ENCODE measurements at regions not wholly inside any gene's neighbourhood (a gene's known extent, or its start where the extent isn't known, plus 50 kb on each side); places are given as distances from the start of the nearest gene placed in this dataset.
A peak's percentile ranks its signal among the peaks of the same experiment; 100 is the strongest.
"Not testable (repeated sequence)": the region's sequence is repeated elsewhere in the genome, so short reads cannot be mapped to it uniquely, and the experiment has no call there.

- Histone ChIP-seq H3K4me1 (ENCODE audit: control insufficient read depth, low read depth, low read length) (no peaks in the 10 kb centered on the region), H3K9ac (ENCODE audit: low read length) (no peak overlapping the region), H2BK120ac (ENCODE audit: low read depth, low read length) (no peak overlapping the region), H3K4ac (ENCODE audit: low read depth, low read length) (no peak overlapping the region), H4K8ac (ENCODE audit: low read depth, low read length) (no peak overlapping the region), H3K56ac (ENCODE audit: low read length) (no peak overlapping the region), H3K79me2 (ENCODE audit: control insufficient read depth, insufficient read depth, low read length) (no peaks in the 10 kb centered on the region), H3K36me3 (ENCODE audit: control insufficient read depth, insufficient read depth, low read length) (no peaks in the 10 kb centered on the region), H3K79me1 (ENCODE audit: low read length) (no peaks in the 10 kb centered on the region), H3K4me2 (ENCODE audit: low read length) (no peak overlapping the region), H2AK5ac (ENCODE audit: low read length) (no peak overlapping the region), H3K23ac (ENCODE audit: low read length) (no peak overlapping the region), H2BK15ac (replicated peaks; ENCODE audit: low read depth) (no peak overlapping the region), H3K27me3 (ENCODE audit: insufficient read depth, low read length, poor library complexity) (no peaks in the 10 kb centered on the region), H3K27ac (ENCODE audit: low read depth, low read length) (no peak overlapping the region), H4K5ac (ENCODE audit: low read length) (no peak overlapping the region), H3K4me3 (ENCODE audit: low read length) (no peak overlapping the region), H2BK5ac (ENCODE audit: low read length) (no peak overlapping the region), H3K18ac (ENCODE audit: low read length) (no peak overlapping the region)
- no peak for DNase-seq
- WGBS (ENCODE audit: extremely low coverage, insufficient coverage, low lambda C conversion rate): no CpG with 5 or more reads among the region's 4 CpGs
Measured at GRCh38 chr9:32886021-32886420, 102.7 kb downstream of the TMEM215 start.

DNA sequence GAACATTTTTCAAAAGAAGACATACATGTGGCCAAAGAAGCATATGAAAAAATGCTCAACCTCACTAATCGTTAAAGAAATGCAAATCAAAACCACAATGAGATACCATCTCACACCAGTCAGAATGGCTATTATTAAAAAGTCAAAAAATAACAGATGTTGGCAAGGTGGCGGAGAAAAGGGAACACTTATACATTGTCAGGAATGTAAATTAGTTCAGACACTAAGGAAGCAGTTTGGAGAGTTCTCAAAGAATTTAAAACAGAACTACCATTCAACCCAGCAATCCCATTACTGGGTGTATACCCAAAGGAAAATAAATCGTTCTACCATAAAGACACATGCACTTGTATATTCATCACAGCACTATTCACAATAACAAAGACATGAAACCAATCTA, 106.9 kb downstream of the APTX start:
- H4K5ac ChIP-seq (ENCODE audit: low read length); H3K4me3 ChIP-seq (ENCODE audit: low read length): not testable (repeated sequence)

GRCh38 chr9:32899181-32899580, 102.2 kb downstream of the APTX start:
- Histone ChIP-seq H3K79me1 (ENCODE audit: low read length) (no peaks in the 10 kb centered on the region), H2AK5ac (ENCODE audit: low read length) (no peak overlapping the region), H3K27me3 (ENCODE audit: insufficient read depth, low read length, poor library complexity) (no peaks in the 10 kb centered on the region), H2BK5ac (ENCODE audit: low read length) (no peak overlapping the region), H3K4me3 (ENCODE audit: low read length) (no peak overlapping the region), H3K18ac (ENCODE audit: low read length) (no peak overlapping the region), H3K4me1 (ENCODE audit: control insufficient read depth, low read depth, low read length) (no peaks in the 10 kb centered on the region), H4K5ac (ENCODE audit: low read length) (no peak overlapping the region), H3K4me2 (ENCODE audit: low read length) (no peak overlapping the region), H4K8ac (ENCODE audit: low read depth, low read length) (no peak overlapping the region), H3K23ac (ENCODE audit: low read length) (no peak overlapping the region), H2BK120ac (ENCODE audit: low read depth, low read length) (no peak overlapping the region), H3K4ac (ENCODE audit: low read depth, low read length) (no peak overlapping the region), H3K9ac (ENCODE audit: low read length) (no peak overlapping the region), H3K79me2 (ENCODE audit: control insufficient read depth, insufficient read depth, low read length) (no peaks in the 10 kb centered on the region), H3K36me3 (ENCODE audit: control insufficient read depth, insufficient read depth, low read length) (no peaks in the 10 kb centered on the region), H3K56ac (ENCODE audit: low read length) (no peak overlapping the region), H2BK15ac (replicated peaks; ENCODE audit: low read depth) (no peak overlapping the region), H3K27ac (ENCODE audit: low read depth, low read length) (no peak overlapping the region)
- no peak for DNase-seq
- no CpG with 5 or more reads among the region's 1 CpG for WGBS (ENCODE audit: extremely low coverage, insufficient coverage, low lambda C conversion rate)

More for the DNA sequence above, 106.9 kb downstream of the APTX start:
- not testable (repeated sequence) for H2AK5ac ChIP-seq (ENCODE audit: low read length); H3K4me2 ChIP-seq (ENCODE audit: low read length); H3K36me3 ChIP-seq (ENCODE audit: control insufficient read depth, insufficient read depth, low read length); H2BK15ac ChIP-seq (replicated peaks; ENCODE audit: low read depth); H2BK120ac ChIP-seq (ENCODE audit: low read depth, low read length); H3K27me3 ChIP-seq (ENCODE audit: insufficient read depth, low read length, poor library complexity); H3K79me2 ChIP-seq (ENCODE audit: control insufficient read depth, insufficient read depth, low read length); H3K4ac ChIP-seq (ENCODE audit: low read depth, low read length); H2BK5ac ChIP-seq (ENCODE audit: low read length); H3K56ac ChIP-seq (ENCODE audit: low read length); H3K27ac ChIP-seq (ENCODE audit: low read depth, low read length); H3K79me1 ChIP-seq (ENCODE audit: low read length); H3K9ac ChIP-seq (ENCODE audit: low read length); H4K8ac ChIP-seq (ENCODE audit: low read depth, low read length); H3K4me1 ChIP-seq (ENCODE audit: control insufficient read depth, low read depth, low read length); H3K18ac ChIP-seq (ENCODE audit: low read length); DNase-seq; H3K23ac ChIP-seq (ENCODE audit: low read length)
- no CpG with 5 or more reads among the region's 3 CpGs for WGBS (ENCODE audit: extremely low coverage, insufficient coverage, low lambda C conversion rate)

GRCh38 chr9:32899761-32900160, 101.7 kb downstream of the APTX start:
- Histone ChIP-seq H3K4me3 (ENCODE audit: low read length) (no peak overlapping the region), H2BK5ac (ENCODE audit: low read length) (no peak overlapping the region), H2AK5ac (ENCODE audit: low read length) (no peak overlapping the region), H2BK120ac (ENCODE audit: low read depth, low read length) (no peak overlapping the region), H3K79me1 (ENCODE audit: low read length) (no peaks in the 10 kb centered on the region), H3K4ac (ENCODE audit: low read depth, low read length) (no peak overlapping the region), H3K18ac (ENCODE audit: low read length) (no peak overlapping the region), H3K4me1 (ENCODE audit: control insufficient read depth, low read depth, low read length) (no peaks in the 10 kb centered on the region), H3K27ac (ENCODE audit: low read depth, low read length) (no peak overlapping the region), H4K8ac (ENCODE audit: low read depth, low read length) (no peak overlapping the region), H3K27me3 (ENCODE audit: insufficient read depth, low read length, poor library complexity) (no peaks in the 10 kb centered on the region), H3K36me3 (ENCODE audit: control insufficient read depth, insufficient read depth, low read length) (no peaks in the 10 kb centered on the region), H3K79me2 (ENCODE audit: control insufficient read depth, insufficient read depth, low read length) (no peaks in the 10 kb centered on the region), H3K9ac (ENCODE audit: low read length) (no peak overlapping the region), H3K23ac (ENCODE audit: low read length) (no peak overlapping the region), H2BK15ac (replicated peaks; ENCODE audit: low read depth) (no peak overlapping the region), H3K56ac (ENCODE audit: low read length) (no peak overlapping the region), H4K5ac (ENCODE audit: low read length) (no peak overlapping the region), H3K4me2 (ENCODE audit: low read length) (no peak overlapping the region)
- no peak for DNase-seq
- no CpG with 5 or more reads among the region's 3 CpGs for WGBS (ENCODE audit: extremely low coverage, insufficient coverage, low lambda C conversion rate)

DNA sequence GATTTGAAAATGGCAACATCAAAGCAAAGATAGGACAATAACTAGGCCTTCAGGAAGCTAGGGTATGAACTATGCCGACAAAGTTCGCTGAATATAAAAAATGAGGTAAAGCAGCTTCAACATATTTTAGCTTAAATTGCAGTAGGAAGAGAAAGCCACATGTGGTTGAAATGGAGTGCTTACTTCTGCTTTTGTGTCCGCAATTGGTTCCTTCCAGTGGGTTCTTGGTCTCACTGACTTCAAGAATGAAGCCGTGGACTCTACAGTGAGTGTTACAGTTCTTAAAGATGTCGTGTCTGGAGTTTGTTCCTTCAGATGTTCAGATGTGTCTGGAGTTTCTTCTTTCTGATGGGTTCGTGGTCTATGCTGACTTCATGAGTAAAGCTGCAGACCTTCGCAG, 95.2 kb downstream of the APTX start:
- Histone ChIP-seq H3K27me3 (ENCODE audit: insufficient read depth, low read length, poor library complexity) (no peaks in the 10 kb centered on the region), H3K27ac (ENCODE audit: low read depth, low read length) (no peak overlapping the region), H2BK5ac (ENCODE audit: low read length) (no peak overlapping the region), H3K79me2 (ENCODE audit: control insufficient read depth, insufficient read depth, low read length) (no peaks in the 10 kb centered on the region), H2AK5ac (ENCODE audit: low read length) (no peak overlapping the region), H3K4ac (ENCODE audit: low read depth, low read length) (no peak overlapping the region), H2BK15ac (replicated peaks; ENCODE audit: low read depth) (no peak overlapping the region), H4K8ac (ENCODE audit: low read depth, low read length) (no peak overlapping the region), H3K36me3 (ENCODE audit: control insufficient read depth, insufficient read depth, low read length) (no peaks in the 10 kb centered on the region), H2BK120ac (ENCODE audit: low read depth, low read length) (no peak overlapping the region), H3K9ac (ENCODE audit: low read length) (no peak overlapping the region), H3K23ac (ENCODE audit: low read length) (no peak overlapping the region), H3K56ac (ENCODE audit: low read length) (no peak overlapping the region), H4K5ac (ENCODE audit: low read length) (no peak overlapping the region), H3K4me1 (ENCODE audit: control insufficient read depth, low read depth, low read length) (no peaks in the 10 kb centered on the region), H3K4me2 (ENCODE audit: low read length) (no peak overlapping the region), H3K79me1 (ENCODE audit: low read length) (no peaks in the 10 kb centered on the region), H3K4me3 (ENCODE audit: low read length) (no peak overlapping the region), H3K18ac (ENCODE audit: low read length) (no peak overlapping the region)
- no peak for DNase-seq
- no CpG with 5 or more reads among the region's 7 CpGs for WGBS (ENCODE audit: extremely low coverage, insufficient coverage, low lambda C conversion rate)

DNA sequence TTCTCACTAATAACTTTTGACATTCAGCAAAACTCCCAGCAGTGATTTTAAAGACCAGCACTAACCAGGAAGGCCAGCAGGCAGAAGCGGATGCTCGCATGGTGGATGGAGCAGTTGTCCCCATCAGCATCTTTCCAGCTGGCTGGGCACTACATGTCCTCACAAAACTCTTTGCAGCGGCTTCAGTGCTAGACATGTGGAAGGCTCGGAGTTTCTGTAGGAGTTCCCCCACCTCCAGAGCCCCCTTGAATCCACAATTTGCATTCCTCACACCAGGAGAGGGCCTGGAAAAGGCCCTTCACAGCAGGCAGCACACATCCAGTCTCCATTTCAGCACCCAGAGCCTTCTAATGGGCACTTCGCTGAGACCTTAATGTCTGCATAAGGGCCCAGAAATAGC, 85.6 kb downstream of the APTX start:
- no peak overlapping the region for H3K56ac ChIP-seq (ENCODE audit: low read length)
- no peak overlapping the region for H3K4me2 ChIP-seq (ENCODE audit: low read length)
- no peak overlapping the region for H2BK15ac ChIP-seq (replicated peaks; ENCODE audit: low read depth)
- H4K5ac ChIP-seq (ENCODE audit: low read length): no peak overlapping the region
- H3K36me3 ChIP-seq (ENCODE audit: control insufficient read depth, insufficient read depth, low read length): no peaks in the 10 kb centered on the region
- no peaks in the 10 kb centered on the region for H3K79me2 ChIP-seq (ENCODE audit: control insufficient read depth, insufficient read depth, low read length)
- no peak overlapping the region for H2BK120ac ChIP-seq (ENCODE audit: low read depth, low read length)
- no peak overlapping the region for H3K27ac ChIP-seq (ENCODE audit: low read depth, low read length)
- WGBS (ENCODE audit: extremely low coverage, insufficient coverage, low lambda C conversion rate): no CpG with 5 or more reads among the region's 5 CpGs
- H3K4me3 ChIP-seq (ENCODE audit: low read length): no peak overlapping the region
- peak; percentile 62 for DNase-seq
- H3K4me1 ChIP-seq (ENCODE audit: control insufficient read depth, low read depth, low read length): no peaks in the 10 kb centered on the region
- no peak overlapping the region for H2AK5ac ChIP-seq (ENCODE audit: low read length)
- H3K4ac ChIP-seq (ENCODE audit: low read depth, low read length): no peak overlapping the region
- H3K27me3 ChIP-seq (ENCODE audit: insufficient read depth, low read length, poor library complexity): no peaks in the 10 kb centered on the region
- H3K23ac ChIP-seq (ENCODE audit: low read length): no peak overlapping the region
- H4K8ac ChIP-seq (ENCODE audit: low read depth, low read length): peak overlapping the region; percentile 1
- H2BK5ac ChIP-seq (ENCODE audit: low read length): no peak overlapping the region
- H3K79me1 ChIP-seq (ENCODE audit: low read length): no peaks in the 10 kb centered on the region
- H3K18ac ChIP-seq (ENCODE audit: low read length): no peak overlapping the region
- no peak overlapping the region for H3K9ac ChIP-seq (ENCODE audit: low read length)
